DOHH2 (cell line): ENCODE measurements at regions not wholly inside any gene's neighbourhood (a gene's known extent, or its start where the extent isn't known, plus 50 kb on each side); places are given as distances from the start of the nearest gene placed in this dataset.

Source experiments
- CTCF ChIP-seq: fragments of 200-600 bp; sonication (generic); IDR thresholded peaks from one replicate; pipeline ENCODE4 v1.5.1; 2014; ENCODE audit warnings: antibody characterized with exemption, mild to moderate bottlenecking, low read depth, low read length; ENCODE audit not compliant: poor library complexity, severe bottlenecking
- EZH2phosphoT487 ChIP-seq: fragments of 200-600 bp; sonication (generic); IDR thresholded peaks from 2 replicates; pipeline ENCODE4 v1.6.1; 2017; ENCODE audit warnings: borderline replicate concordance, mild to moderate bottlenecking, antibody characterized with exemption, low read length, moderate library complexity, mixed read lengths

GRCh38 chr12:127411981-127412380 is 855.0 kb upstream of the TMEM132C start:
- TF ChIP-seq CTCF (no peak), EZH2phosphoT487 (no peak)
